Smooth muscle cell (in vitro differentiated cells): ENCODE measurements at regions not wholly inside any gene's neighbourhood (a gene's known extent, or its start where the extent isn't known, plus 50 kb on each side); places are given as distances from the start of the nearest gene placed in this dataset.

ENCODE experiments used
- DNase-seq: peaks from one replicate; lab custom pipeline; 2025; ENCODE audit not compliant: unreplicated experiment; lab: John Stamatoyannopoulos, UW
- H2AFZ ChIP-seq: fragments of 200-600 bp; sonication (generic); 2 replicates; pipeline ENCODE4 v1.6.0; 2016; ENCODE audit warnings: antibody characterized with exemption, low read depth, mild to moderate bottlenecking
- H3F3A ChIP-seq: fragments of 200-600 bp; sonication (generic); 2 replicates; pipeline ENCODE4 v1.6.0; 2017; ENCODE audit warnings: antibody characterized with exemption, low read depth
- H3K27ac ChIP-seq: fragments of 200-600 bp; sonication (generic); 2 replicates; pipeline ENCODE4 v1.5.1; 2016; ENCODE audit warnings: low read depth, mild to moderate bottlenecking
- H3K27me3 ChIP-seq: fragments of 200-600 bp; sonication (generic); 2 replicates; pipeline ENCODE4 v1.6.1; 2016; ENCODE audit warnings: low read depth, mild to moderate bottlenecking
- H3K36me3 ChIP-seq: fragments of 200-600 bp; sonication (generic); 2 replicates; pipeline ENCODE4 v1.5.1; 2016; ENCODE audit warnings: low read depth
- H3K4me1 ChIP-seq: fragments of 200-600 bp; sonication (generic); 2 replicates; pipeline ENCODE4 v1.5.1; 2016; ENCODE audit warnings: low read depth
- H3K4me2 ChIP-seq: fragments of 200-600 bp; sonication (generic); 2 replicates; pipeline ENCODE4 v1.6.0; 2016; ENCODE audit warnings: mild to moderate bottlenecking
- H3K4me3 ChIP-seq: fragments of 200-600 bp; sonication (generic); 2 replicates; pipeline ENCODE4 v1.5.1; 2016; ENCODE audit warnings: mild to moderate bottlenecking
- H3K79me2 ChIP-seq: fragments of 200-600 bp; sonication (generic); 2 replicates; pipeline ENCODE4 v1.6.0; 2016; ENCODE audit warnings: low read depth, mild to moderate bottlenecking
- H3K9ac ChIP-seq: fragments of 200-600 bp; sonication (generic); 2 replicates; pipeline ENCODE4 v1.6.0; 2016; ENCODE audit warnings: low read depth
- H3K9me3 ChIP-seq: fragments of 200-600 bp; sonication (generic); replicated peaks from 2 replicates; pipeline ENCODE4 v1.5.1; 2016; ENCODE audit warnings: low read depth
- H4K20me1 ChIP-seq: fragments of 200-600 bp; sonication (generic); 2 replicates; pipeline ENCODE4 v1.6.0; 2016; ENCODE audit warnings: low read depth
- CTCF ChIP-seq: fragments of 200-600 bp; sonication (generic); IDR thresholded peaks from 2 replicates; pipeline ENCODE4 v1.5.1; 2017; ENCODE audit warnings: borderline replicate concordance, mild to moderate bottlenecking, antibody characterized with exemption; ENCODE audit not compliant: insufficient read depth, poor library complexity, severe bottlenecking
- WGBS: methylation state at CpG from one replicate; pipeline ENCODE4 v1.1.7; 2016; ENCODE audit warnings: low lambda C conversion rate; 5-methylcytosine and 5-hydroxymethylcytosine counted together

DNA sequence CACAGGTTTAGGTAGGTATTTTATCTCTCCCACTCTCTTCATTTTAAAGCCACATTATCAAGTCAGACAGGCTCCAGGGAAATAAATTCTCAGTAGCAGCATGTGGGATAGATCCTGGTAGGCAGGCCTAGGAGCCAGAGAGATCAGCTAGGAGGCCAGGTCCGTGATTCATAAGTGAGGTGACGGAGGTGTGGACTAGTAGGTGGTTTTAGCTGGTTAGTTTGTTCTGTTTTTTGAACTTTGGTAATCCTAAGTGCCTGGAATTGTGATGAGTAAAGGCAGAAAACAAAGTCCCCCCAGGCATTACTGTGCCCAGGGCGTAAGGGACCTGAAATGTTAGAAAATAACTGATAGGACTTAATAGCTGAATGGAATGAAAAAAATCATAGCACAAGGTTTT, 53.6 kb upstream of the E2F3 start:
- H3K27me3 ChIP-seq, result no peaks in the 10 kb centered on the region
- peaks cover 8% of the 10 kb centered on the region for H3K4me1 ChIP-seq
- H3K36me3 ChIP-seq, result no peaks in the 10 kb centered on the region
- 69% methylated on average over 3 of the region's 3 CpGs for WGBS
- DNase-seq, result no peak
- H3K9ac ChIP-seq, result no peak overlapping the region
- no peaks in the 10 kb centered on the region for H3K9me3 ChIP-seq
- H2AFZ ChIP-seq, result no peak overlapping the region
- no peak for TF ChIP-seq CTCF
- no peaks in the 10 kb centered on the region for H3K79me2 ChIP-seq
- no peak overlapping the region for H3K4me2 ChIP-seq
- no peak overlapping the region for H3K27ac ChIP-seq
- peaks cover 9% of the 10 kb centered on the region for H3F3A ChIP-seq
- no peak overlapping the region for H3K4me3 ChIP-seq
- H4K20me1 ChIP-seq, result no peaks in the 10 kb centered on the region

DNA sequence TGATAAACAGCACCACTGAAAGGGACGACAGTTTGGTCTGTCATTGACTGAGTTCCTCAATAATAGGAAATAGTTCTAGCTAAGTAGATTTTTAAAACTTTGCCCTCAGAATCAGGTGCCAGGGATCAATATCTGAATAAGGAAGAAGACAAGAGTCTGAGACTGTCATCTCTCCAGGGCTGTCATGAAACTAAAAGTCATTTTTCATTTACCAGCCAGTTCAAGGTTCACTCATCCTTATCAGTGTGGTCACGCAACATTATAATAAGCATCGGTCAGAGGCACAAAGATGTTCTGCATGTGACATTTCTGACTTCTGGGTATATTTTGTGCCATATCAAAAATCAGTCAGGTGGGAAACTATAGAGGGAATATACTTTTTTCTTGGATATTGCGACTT, 52.5 kb upstream of the E2F3 start:
- Histone ChIP-seq H3K27ac (peak overlapping the region; percentile 55), H3K9ac (no peak overlapping the region), H2AFZ (no peak overlapping the region), H3K79me2 (no peaks in the 10 kb centered on the region), H3K36me3 (no peaks in the 10 kb centered on the region), H3K4me3 (no peak overlapping the region), H3K27me3 (no peaks in the 10 kb centered on the region), H3K4me2 (peak overlapping the region; percentile 16), H3F3A (peaks cover 9% of the 10 kb centered on the region), H4K20me1 (no peaks in the 10 kb centered on the region), H3K4me1 (peaks cover 8% of the 10 kb centered on the region), H3K9me3 (no peaks in the 10 kb centered on the region)
- whole genome bisulfite sequencing, result 92% methylated on average over 4 of the region's 4 CpGs
- TF ChIP-seq CTCF, result no peak
- DNase-seq, result no peak

DNA sequence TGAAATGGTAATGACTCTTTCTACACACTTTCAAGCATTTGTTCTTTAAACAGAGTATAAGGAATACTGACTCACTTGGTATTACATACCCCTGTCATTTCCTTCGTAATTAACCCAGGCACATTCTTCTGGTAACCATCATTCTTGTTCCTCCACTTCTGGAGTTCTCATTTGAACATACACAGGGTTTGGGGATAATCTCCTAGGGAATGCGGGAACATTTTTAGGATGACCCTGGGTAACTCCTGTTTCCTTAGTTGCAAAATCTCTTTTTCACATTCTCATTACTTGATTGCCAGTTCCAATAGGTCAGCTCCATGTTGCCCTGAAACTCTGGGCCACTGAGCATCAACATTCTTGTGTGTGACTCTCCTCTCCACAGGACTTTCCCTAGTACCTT, 51.5 kb upstream of the E2F3 start:
- Histone ChIP-seq H3K27me3 (no peaks in the 10 kb centered on the region), H3K79me2 (no peaks in the 10 kb centered on the region), H3K9ac (no peak overlapping the region), H3K4me1 (peaks cover 8% of the 10 kb centered on the region), H2AFZ (no peak overlapping the region), H3K27ac (peak overlapping the region; percentile 55), H4K20me1 (no peaks in the 10 kb centered on the region), H3K4me3 (no peak overlapping the region), H3K9me3 (no peaks in the 10 kb centered on the region), H3F3A (peaks cover 9% of the 10 kb centered on the region), H3K36me3 (no peaks in the 10 kb centered on the region), H3K4me2 (peak overlapping the region; percentile 16)
- no peak for DNase-seq
- no peak for TF ChIP-seq CTCF
- 36% methylated on average over 2 of the region's 2 CpGs for WGBS

DNA sequence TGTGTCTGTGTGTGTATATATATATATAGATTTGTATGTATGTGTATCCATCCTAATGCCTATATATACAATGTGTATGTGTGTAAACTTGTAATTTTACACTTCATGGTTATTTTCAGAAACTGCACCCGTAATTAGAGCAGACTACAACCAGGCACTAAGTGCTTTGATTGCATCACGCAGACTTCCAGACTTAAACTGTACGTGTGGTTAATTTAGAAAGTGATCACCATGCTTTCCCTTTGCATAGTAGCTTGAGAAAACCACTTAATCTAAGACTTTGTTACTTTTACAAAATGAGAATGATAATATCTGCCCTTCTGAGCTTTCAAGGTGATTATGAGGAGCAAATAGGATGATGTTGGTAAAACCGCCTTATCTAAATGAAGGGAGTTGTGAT, 50.1 kb upstream of the E2F3 start:
- Histone ChIP-seq H3K4me1 (peaks cover 8% of the 10 kb centered on the region), H3K9ac (no peak overlapping the region), H3K36me3 (no peaks in the 10 kb centered on the region), H3K27ac (no peak overlapping the region), H3K79me2 (no peaks in the 10 kb centered on the region), H4K20me1 (no peaks in the 10 kb centered on the region), H3F3A (peaks cover 9% of the 10 kb centered on the region), H2AFZ (no peak overlapping the region), H3K4me2 (no peak overlapping the region), H3K9me3 (no peaks in the 10 kb centered on the region), H3K4me3 (no peak overlapping the region), H3K27me3 (no peaks in the 10 kb centered on the region)
- 60% methylated on average over 4 of the region's 4 CpGs for WGBS
- DNase-seq, result no peak
- no peak for TF ChIP-seq CTCF
